SH-SY5Y (cell line): ENCODE measurements at regions not wholly inside any gene's neighbourhood (a gene's known extent, or its start where the extent isn't known, plus 50 kb on each side); places are given as distances from the start of the nearest gene placed in this dataset.

Experiments used
- GATA2 ChIP-seq: IDR thresholded peaks from 2 replicates; pipeline ENCODE4 v1.6.1; 2011; ENCODE audit warnings: mild to moderate bottlenecking, low read depth, low read length
- GATA3 ChIP-seq: IDR thresholded peaks from 2 replicates; pipeline ENCODE4 v1.6.1; 2011; ENCODE audit warnings: low read depth, mild to moderate bottlenecking, low read length, moderate library complexity

- TF ChIP-seq GATA2 (no peak), GATA3 (no peak)
Observed at GRCh38 chr7:130989101-130989795, 255.2 kb upstream of the KLF14 start.
